Epithelial cell of esophagus (primary cell): ENCODE measurements at regions not wholly inside any gene's neighbourhood (a gene's known extent, or its start where the extent isn't known, plus 50 kb on each side); places are given as distances from the start of the nearest gene placed in this dataset.

Experiments
- DNase-seq: peaks from one replicate; pipeline ENCODE4 v3.0.0; 2010; ENCODE audit warnings: low read depth
- H3K4me3 ChIP-seq: 2 replicates; pipeline ENCODE4 v1.5.1; 2011; ENCODE audit warnings: mild to moderate bottlenecking, low read length, control low read depth
- CTCF ChIP-seq: IDR thresholded peaks from 2 replicates; pipeline ENCODE4 v1.5.1; 2011; ENCODE audit warnings: low read depth, mild to moderate bottlenecking, low read length, control low read depth, inconsistent platforms; ENCODE audit not compliant: insufficient read depth; ENCODE audit errors: missing control alignments

GRCh38 chr3:14274612-14274936, 96.0 kb downstream of the LSM3 start:
- TF ChIP-seq CTCF = no peak
- H3K4me3 ChIP-seq = no peak overlapping the region
- no peak for DNase-seq

- TF ChIP-seq CTCF = peak; percentile 20
- DNase-seq = no peak
- H3K4me3 ChIP-seq = no peak overlapping the region
Observed at GRCh38 chr3:14274999-14275961, 96.7 kb downstream of the LSM3 start.

- no peak for TF ChIP-seq CTCF
- H3K4me3 ChIP-seq = no peak overlapping the region
- no peak for DNase-seq
Observed at GRCh38 chr3:14275962-14276909, 97.6 kb downstream of the LSM3 start.

GRCh38 chr3:14277557-14277956, 98.9 kb downstream of the LSM3 start:
- H3K4me3 ChIP-seq = no peak overlapping the region
- DNase-seq = no peak
- TF ChIP-seq CTCF = no peak

GRCh38 chr3:14278265-14278798, 99.7 kb downstream of the LSM3 start:
- TF ChIP-seq CTCF = no peak
- DNase-seq = no peak

GRCh38 chr3:14278799-14279625, 100.4 kb downstream of the LSM3 start:
- no peak overlapping the region for H3K4me3 ChIP-seq
- TF ChIP-seq CTCF = no peak
- DNase-seq = no peak

More at GRCh38 chr3:14278265-14278798, 99.7 kb downstream of the LSM3 start:
- no peak overlapping the region for H3K4me3 ChIP-seq
